Esophagus squamous epithelium (tissue), 5 donors: ENCODE measurements at regions not wholly inside any gene's neighbourhood (a gene's known extent, or its start where the extent isn't known, plus 50 kb on each side); places are given as distances from the start of the nearest gene placed in this dataset.
"Not testable (repeated sequence)": the region's sequence is repeated elsewhere in the genome, so short reads cannot be mapped to it uniquely, and the experiment has no call there.

Source experiments
- DNase-seq: peaks from one replicate; lab custom pipeline; 2025; lab: John Stamatoyannopoulos, UW
- H3K27ac ChIP-seq, 4 donors: fragments of 200-600 bp; sonication (generic); one replicate each; pipeline ENCODE4 v1.5.1; 2016 to 2019; ENCODE audit warnings: mild to moderate bottlenecking in 1 of 4
- H3K27me3 ChIP-seq, 4 donors: fragments of 200-600 bp; sonication (generic); 1 replicate in 3 of 4; 2 replicates in 1 of 4; pipeline versions ENCODE4 v1.5.1 to v1.6.0; 2017 to 2021; ENCODE audit warnings: antibody characterized with exemption in 1 of 4
- H3K36me3 ChIP-seq, 3 donors: fragments of 200-600 bp; sonication (generic); one replicate each; pipeline ENCODE4 v1.5.1; 2016 to 2019
- H3K4me1 ChIP-seq, 3 donors: fragments of 200-600 bp; sonication (generic); one replicate each; pipeline ENCODE4 v1.5.1; 2017 to 2019
- H3K4me3 ChIP-seq, 4 donors: fragments of 200-600 bp; sonication (generic); 1 replicate in 3 of 4; 2 replicates in 1 of 4; pipeline ENCODE4 v1.5.1; 2016 to 2019; ENCODE audit warnings: mild to moderate bottlenecking in 2 of 4, moderate library complexity in 1 of 4
- H3K9me3 ChIP-seq, 3 donors: fragments of 200-600 bp; sonication (generic); one replicate each; pipeline ENCODE4 v1.5.1; 2016 to 2019
- POLR2A ChIP-seq, 4 donors: fragments of 450-650 bp; IDR thresholded peaks; one replicate each; pipeline ENCODE4 v1.6.1; 2017; ENCODE audit warnings: antibody characterized with exemption in 4 of 4, mild to moderate bottlenecking in 4 of 4, moderate library complexity in 3 of 4
- WGBS, 2 donors: methylation state at CpG; one replicate each; pipeline ENCODE4 v1.1.5; 2018; 5-methylcytosine and 5-hydroxymethylcytosine counted together
- intact Hi-C: fragments of 100-400 bp; cut with DNase I; formaldehyde crosslinking; loops from one replicate; pipeline ENCODE4 v1.15.0; 2022
- TF ChIP-seq, protein P1 (sequence below), 6 experiments: fragments of 450-650 bp in 4 of 6; fragments of 200-600 bp in 2 of 6; sonication (generic) in 2 of 6; IDR thresholded peaks; one replicate each; pipeline ENCODE4 v1.5.1; 2016 to 2019; ENCODE audit warnings: antibody characterized with exemption in 6 of 6, mild to moderate bottlenecking in 4 of 6, moderate library complexity in 4 of 6
- donor health status: DM: yes; HTN: yes; CAD: no.

GRCh38 chr14:45559626-45560025, 306.6 kb upstream of the MIS18BP1 start:
- intact Hi-C loops, result no loop called here
- H3K36me3 ChIP-seq, result no peaks in the 10 kb centered on the region
- H3K4me1 ChIP-seq, result no peaks in the 10 kb centered on the region
- H3K27me3 ChIP-seq, result no peaks in the 10 kb centered on the region
- TF ChIP-seq, protein P1, sequence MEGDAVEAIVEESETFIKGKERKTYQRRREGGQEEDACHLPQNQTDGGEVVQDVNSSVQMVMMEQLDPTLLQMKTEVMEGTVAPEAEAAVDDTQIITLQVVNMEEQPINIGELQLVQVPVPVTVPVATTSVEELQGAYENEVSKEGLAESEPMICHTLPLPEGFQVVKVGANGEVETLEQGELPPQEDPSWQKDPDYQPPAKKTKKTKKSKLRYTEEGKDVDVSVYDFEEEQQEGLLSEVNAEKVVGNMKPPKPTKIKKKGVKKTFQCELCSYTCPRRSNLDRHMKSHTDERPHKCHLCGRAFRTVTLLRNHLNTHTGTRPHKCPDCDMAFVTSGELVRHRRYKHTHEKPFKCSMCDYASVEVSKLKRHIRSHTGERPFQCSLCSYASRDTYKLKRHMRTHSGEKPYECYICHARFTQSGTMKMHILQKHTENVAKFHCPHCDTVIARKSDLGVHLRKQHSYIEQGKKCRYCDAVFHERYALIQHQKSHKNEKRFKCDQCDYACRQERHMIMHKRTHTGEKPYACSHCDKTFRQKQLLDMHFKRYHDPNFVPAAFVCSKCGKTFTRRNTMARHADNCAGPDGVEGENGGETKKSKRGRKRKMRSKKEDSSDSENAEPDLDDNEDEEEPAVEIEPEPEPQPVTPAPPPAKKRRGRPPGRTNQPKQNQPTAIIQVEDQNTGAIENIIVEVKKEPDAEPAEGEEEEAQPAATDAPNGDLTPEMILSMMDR (IDR thresholded peaks at IDR 0.05), result no peak
- TF ChIP-seq POLR2A (IDR thresholded peaks at IDR 0.05), result no peak
- no peaks in the 10 kb centered on the region for H3K9me3 ChIP-seq
- H3K4me3 ChIP-seq, result no peak overlapping the region
- no peak for DNase-seq
- WGBS, 2 donors, result 72 to 75% methylated on average over 3 to 5 of the region's 5 CpGs
- no peak overlapping the region for H3K27ac ChIP-seq

- Histone ChIP-seq H3K36me3 (no peaks in the 10 kb centered on the region), H3K4me3 (no peak overlapping the region), H3K4me1 (no peaks in the 10 kb centered on the region), H3K27me3 (no peaks in the 10 kb centered on the region), H3K9me3 (peaks cover 0 to under 1% (median 0%) of the 10 kb centered on the region in 3 donors), H3K27ac (no peak overlapping the region)
- intact Hi-C loops, result no loop called here
- no peak for DNase-seq
- TF ChIP-seq POLR2A (IDR thresholded peaks at IDR 0.05), result no peak
- TF ChIP-seq, protein P1 (IDR thresholded peaks at IDR 0.05), result no peak
Measured at GRCh38 chr14:45558183-45558582, 305.2 kb upstream of the MIS18BP1 start.

GRCh38 chr14:45553981-45554380, 301.0 kb upstream of the MIS18BP1 start:
- no peak overlapping the region for H3K4me3 ChIP-seq
- DNase-seq, result no peak
- peaks cover 0 to 7% (median 0%) of the 10 kb centered on the region in 3 donors for H3K9me3 ChIP-seq
- H3K27me3 ChIP-seq, result no peaks in the 10 kb centered on the region
- 46 to 68% methylated on average over 1 of the region's 1 CpG for WGBS, 2 donors
- no peaks in the 10 kb centered on the region for H3K36me3 ChIP-seq
- no peak overlapping the region for H3K27ac ChIP-seq
- intact Hi-C loops, result no loop called here
- no peaks in the 10 kb centered on the region for H3K4me1 ChIP-seq
- no peak for TF ChIP-seq POLR2A (IDR thresholded peaks at IDR 0.05)
- TF ChIP-seq, protein P1 (IDR thresholded peaks at IDR 0.05), result no peak

GRCh38 chr14:45551240-45551820, 298.3 kb upstream of the MIS18BP1 start:
- Histone ChIP-seq H3K27ac (peak overlapping the region in 2 of 4 donors; percentile 30 to 33), H3K4me3 (peak overlapping the region in 3 of 4 donors; percentile 27 to 34 (median 31))
- intact Hi-C loops, H3K4me1 ChIP-seq, DNase-seq, H3K36me3 ChIP-seq, H3K27me3 ChIP-seq, H3K9me3 ChIP-seq: not testable (repeated sequence)
- WGBS, 2 donors, result 59 to 62% methylated on average over 15 to 16 of the region's 16 CpGs

GRCh38 chr14:45531022-45531421, 278.0 kb upstream of the MIS18BP1 start:
- Histone ChIP-seq H3K36me3 (no peaks in the 10 kb centered on the region), H3K27ac (no peak overlapping the region), H3K4me3 (no peak overlapping the region), H3K4me1 (no peaks in the 10 kb centered on the region), H3K9me3 (peaks cover 0 to 13% (median 0%) of the 10 kb centered on the region in 3 donors), H3K27me3 (no peaks in the 10 kb centered on the region)
- intact Hi-C loops, result no loop called here
- no peak for DNase-seq
- 60 to 61% methylated on average over 2 of the region's 2 CpGs for WGBS, 2 donors
- TF ChIP-seq, protein P1 (IDR thresholded peaks at IDR 0.05), result no peak
- no peak for TF ChIP-seq POLR2A (IDR thresholded peaks at IDR 0.05)
